Lung (tissue), 11 donors: ENCODE measurements at regions not wholly inside any gene's neighbourhood (a gene's known extent, or its start where the extent isn't known, plus 50 kb on each side); places are given as distances from the start of the nearest gene placed in this dataset.

Experiments used
- ATAC-seq: fragments of 200-7000 bp; cut with Tn5 transposase; one replicate; pipeline ENCODE4 v1.9.1; 2020; ENCODE audit warnings: moderate number of reproducible peaks; ENCODE audit not compliant: insufficient read depth, low FRiP score
- DNase-seq, 3 donors: peaks; one replicate each; pipeline ENCODE4 v3.0.0-alpha.2; 2013 to 2017
- H3K27ac ChIP-seq, 2 donors: one replicate each; pipeline ENCODE4 v1.5.1; 2013; ENCODE audit warnings: mild to moderate bottlenecking in 2 of 2, moderate library complexity in 2 of 2, control low read depth in 1 of 2, inconsistent platforms in 1 of 2, low read depth in 1 of 2, low read length in 1 of 2
- H3K27me3 ChIP-seq, 3 donors: one replicate each; pipeline ENCODE4 v1.5.1; 2013; ENCODE audit warnings: low read length in 2 of 3; ENCODE audit not compliant: control insufficient read depth in 3 of 3, insufficient read depth in 3 of 3
- H3K36me3 ChIP-seq, 4 donors: one replicate each; pipeline ENCODE4 v1.5.1; 2013; ENCODE audit warnings: low read length in 4 of 4, mild to moderate bottlenecking in 1 of 4, moderate library complexity in 1 of 4; ENCODE audit not compliant: control insufficient read depth in 4 of 4, insufficient read depth in 4 of 4
- H3K4me1 ChIP-seq, 5 donors: one replicate each; pipeline ENCODE4 v1.5.1; 2013; ENCODE audit warnings: low read length in 5 of 5, mild to moderate bottlenecking in 2 of 5, moderate library complexity in 1 of 5; ENCODE audit not compliant: control insufficient read depth in 5 of 5, insufficient read depth in 5 of 5
- H3K4me3 ChIP-seq: one replicate; pipeline ENCODE4 v1.5.1; 2013; ENCODE audit warnings: mild to moderate bottlenecking, control low read depth, moderate library complexity
- H3K9ac ChIP-seq, 2 donors: one replicate each; pipeline ENCODE4 v1.5.1; 2013; ENCODE audit warnings: low read length in 2 of 2, control low read depth in 1 of 2; ENCODE audit not compliant: insufficient read depth in 1 of 2
- H3K9me3 ChIP-seq, 4 donors: one replicate each; pipeline ENCODE4 v1.5.1; 2013; ENCODE audit warnings: low read length in 3 of 4, mild to moderate bottlenecking in 1 of 4, moderate library complexity in 1 of 4; ENCODE audit not compliant: control insufficient read depth in 4 of 4, insufficient read depth in 3 of 4
- CTCF ChIP-seq: IDR thresholded peaks from 2 replicates; pipeline ENCODE4 v1.5.1; 2012; ENCODE audit warnings: mild to moderate bottlenecking; ENCODE audit errors: control extremely low read depth, extremely low read depth
- WGBS, 2 donors: extraction: QIAGEN DNeasy Blood & Tissue Kit; methylation state at CpG; one replicate each; pipeline ENCODE4 v1.1.7; 2013; 5-methylcytosine and 5-hydroxymethylcytosine counted together
- donor health status: control.
- donor health status: control.
- donor health status: Bipolar disorder and iron deficiency.
- donor health status: healthy.
- donor health status: DM: yes; HTN: yes; CAD: no.

- Histone ChIP-seq H3K9me3 (no peaks in the 10 kb centered on the region), H3K27ac (no peak overlapping the region), H3K4me1 (peaks cover 0 to 22% (median 0%) of the 10 kb centered on the region in 5 donors), H3K9ac (no peak overlapping the region), H3K36me3 (no peaks in the 10 kb centered on the region), H3K4me3 (no peak overlapping the region), H3K27me3 (no peaks in the 10 kb centered on the region)
- DNase-seq (peak; percentile 74 to 89 (median 82)), ATAC-seq (no peak)
- 91 to 93% methylated on average over 3 of the region's 3 CpGs for WGBS, 2 donors
- no peak for TF ChIP-seq CTCF
Observed at GRCh38 chr14:38405851-38406635, 150.2 kb upstream of the CLEC14A start.

GRCh38 chr14:38404616-38405015 is 148.7 kb upstream of the CLEC14A start:
- TF ChIP-seq CTCF: no peak
- Histone ChIP-seq H3K4me3 (no peak overlapping the region), H3K27me3 (no peaks in the 10 kb centered on the region), H3K9me3 (no peaks in the 10 kb centered on the region), H3K27ac (no peak overlapping the region), H3K4me1 (peaks cover 0 to 22% (median 0%) of the 10 kb centered on the region in 5 donors), H3K36me3 (no peaks in the 10 kb centered on the region), H3K9ac (no peak overlapping the region)
- no peak for ATAC-seq
- WGBS, 2 donors: 65 to 86% methylated on average over 2 of the region's 2 CpGs
- no peak for DNase-seq

GRCh38 chr14:38404100-38404541 is 148.2 kb upstream of the CLEC14A start:
- Histone ChIP-seq H3K36me3 (no peaks in the 10 kb centered on the region), H3K27me3 (no peaks in the 10 kb centered on the region), H3K9ac (no peak overlapping the region), H3K4me1 (peaks cover 0 to 22% (median 0%) of the 10 kb centered on the region in 5 donors), H3K27ac (no peak overlapping the region), H3K4me3 (no peak overlapping the region), H3K9me3 (no peaks in the 10 kb centered on the region)
- no peak for TF ChIP-seq CTCF
- no peak for DNase-seq
- ATAC-seq: no peak
- WGBS, 2 donors: 79 to 84% methylated on average over 1 of the region's 1 CpG
